Hepatocyte (in vitro differentiated cells): ENCODE measurements at regions not wholly inside any gene's neighbourhood (a gene's known extent, or its start where the extent isn't known, plus 50 kb on each side); places are given as distances from the start of the nearest gene placed in this dataset.

Source experiments
- DNase-seq: peaks from one replicate; pipeline ENCODE4 v3.0.0-alpha.2; 2016; ENCODE audit warnings: low spot score
- H2AFZ ChIP-seq: fragments of 200-600 bp; sonication (generic); 2 replicates; pipeline ENCODE4 v1.6.0; 2016; ENCODE audit warnings: antibody characterized with exemption, mild to moderate bottlenecking
- H3K27ac ChIP-seq: fragments of 200-600 bp; sonication (generic); 2 replicates; pipeline ENCODE4 v1.5.1; 2016; ENCODE audit warnings: mild to moderate bottlenecking
- H3K27me3 ChIP-seq: fragments of 200-600 bp; sonication (generic); 2 replicates; pipeline ENCODE4 v1.6.1; 2016
- H3K36me3 ChIP-seq: fragments of 200-600 bp; sonication (generic); replicated peaks from 2 replicates; pipeline ENCODE4 v1.5.1; 2016; ENCODE audit warnings: low read depth; ENCODE audit not compliant: insufficient read depth
- H3K4me1 ChIP-seq: fragments of 200-600 bp; sonication (generic); 2 replicates; pipeline ENCODE4 v1.5.1; 2016; ENCODE audit warnings: mild to moderate bottlenecking, moderate library complexity; ENCODE audit not compliant: insufficient read depth
- H3K4me2 ChIP-seq: fragments of 200-600 bp; sonication (generic); 2 replicates; pipeline ENCODE4 v1.6.0; 2016
- H3K4me3 ChIP-seq: fragments of 200-600 bp; sonication (generic); 2 replicates; pipeline ENCODE4 v1.5.1; 2016; ENCODE audit warnings: mild to moderate bottlenecking
- H3K79me2 ChIP-seq: fragments of 200-600 bp; sonication (generic); 2 replicates; pipeline ENCODE4 v1.6.0; 2017; ENCODE audit warnings: mild to moderate bottlenecking
- H3K9me2 ChIP-seq: fragments of 200-600 bp; sonication (generic); replicated peaks from 2 replicates; pipeline ENCODE4 v1.6.0; 2017; ENCODE audit warnings: mild to moderate bottlenecking; ENCODE audit not compliant: insufficient read depth
- H3K9me3 ChIP-seq: fragments of 200-600 bp; sonication (generic); 2 replicates; pipeline ENCODE4 v1.5.1; 2016; ENCODE audit warnings: low read depth, mild to moderate bottlenecking
- H4K20me1 ChIP-seq: fragments of 200-600 bp; sonication (generic); 2 replicates; pipeline ENCODE4 v1.6.0; 2016; ENCODE audit warnings: mild to moderate bottlenecking; ENCODE audit not compliant: insufficient read depth, poor library complexity, severe bottlenecking
- EZH2 ChIP-seq: fragments of 200-600 bp; sonication (generic); IDR thresholded peaks from 2 replicates; pipeline ENCODE4 v1.6.1; 2016; ENCODE audit warnings: antibody characterized with exemption, mild to moderate bottlenecking, borderline replicate concordance
- EZH2phosphoT487 ChIP-seq: fragments of 200-600 bp; sonication (generic); IDR thresholded peaks from one replicate; pipeline ENCODE4 v1.6.1; 2018; ENCODE audit warnings: antibody characterized with exemption, mild to moderate bottlenecking, low read depth, moderate library complexity; ENCODE audit not compliant: unreplicated experiment, severe bottlenecking
- WGBS: methylation state at CpG from one replicate; pipeline ENCODE4 v1.1.6; 2016; ENCODE audit warnings: low lambda C conversion rate; ENCODE audit errors: missing lambda C conversion rate; 5-methylcytosine and 5-hydroxymethylcytosine counted together
- TF ChIP-seq, protein P1 (sequence below): fragments of 200-600 bp; sonication (generic); IDR thresholded peaks from 2 replicates; pipeline ENCODE4 v1.5.1; 2016; ENCODE audit warnings: antibody characterized with exemption, mild to moderate bottlenecking; ENCODE audit not compliant: poor library complexity

DNA sequence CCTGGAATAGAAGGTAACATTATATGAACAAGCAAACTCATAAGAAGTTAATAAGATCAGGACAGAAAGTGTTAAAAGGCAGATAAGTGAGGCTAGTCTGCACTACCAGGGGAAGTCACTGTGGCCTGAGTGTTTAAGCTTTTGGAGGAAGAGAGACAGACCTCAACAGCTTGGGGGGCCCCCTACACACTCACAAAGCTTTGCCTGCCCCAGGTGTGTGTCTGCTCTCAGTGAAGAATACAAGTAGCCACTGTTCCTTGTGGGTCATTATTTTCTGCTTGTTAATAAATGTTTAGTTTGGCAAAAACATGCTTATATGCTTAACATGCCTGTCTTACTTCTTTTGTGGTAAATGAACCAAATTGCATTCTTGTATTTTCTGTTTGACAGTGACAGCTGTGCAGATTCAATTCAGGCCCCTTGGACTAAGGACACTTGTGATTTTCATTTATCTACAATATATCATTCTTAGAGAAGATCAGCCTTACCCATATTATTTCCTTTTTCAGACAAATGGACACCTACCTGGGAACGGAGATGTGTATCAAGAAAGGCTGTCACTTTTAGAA is 50.7 kb upstream of the C12orf71 start:
- H3K9me3 ChIP-seq = no peaks in the 10 kb centered on the region
- 90% methylated on average over 1 of the region's 1 CpG for WGBS
- TF ChIP-seq EZH2 = no peak
- TF ChIP-seq, protein P1, sequence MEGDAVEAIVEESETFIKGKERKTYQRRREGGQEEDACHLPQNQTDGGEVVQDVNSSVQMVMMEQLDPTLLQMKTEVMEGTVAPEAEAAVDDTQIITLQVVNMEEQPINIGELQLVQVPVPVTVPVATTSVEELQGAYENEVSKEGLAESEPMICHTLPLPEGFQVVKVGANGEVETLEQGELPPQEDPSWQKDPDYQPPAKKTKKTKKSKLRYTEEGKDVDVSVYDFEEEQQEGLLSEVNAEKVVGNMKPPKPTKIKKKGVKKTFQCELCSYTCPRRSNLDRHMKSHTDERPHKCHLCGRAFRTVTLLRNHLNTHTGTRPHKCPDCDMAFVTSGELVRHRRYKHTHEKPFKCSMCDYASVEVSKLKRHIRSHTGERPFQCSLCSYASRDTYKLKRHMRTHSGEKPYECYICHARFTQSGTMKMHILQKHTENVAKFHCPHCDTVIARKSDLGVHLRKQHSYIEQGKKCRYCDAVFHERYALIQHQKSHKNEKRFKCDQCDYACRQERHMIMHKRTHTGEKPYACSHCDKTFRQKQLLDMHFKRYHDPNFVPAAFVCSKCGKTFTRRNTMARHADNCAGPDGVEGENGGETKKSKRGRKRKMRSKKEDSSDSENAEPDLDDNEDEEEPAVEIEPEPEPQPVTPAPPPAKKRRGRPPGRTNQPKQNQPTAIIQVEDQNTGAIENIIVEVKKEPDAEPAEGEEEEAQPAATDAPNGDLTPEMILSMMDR = no peak
- no peak for TF ChIP-seq EZH2phosphoT487

DNA sequence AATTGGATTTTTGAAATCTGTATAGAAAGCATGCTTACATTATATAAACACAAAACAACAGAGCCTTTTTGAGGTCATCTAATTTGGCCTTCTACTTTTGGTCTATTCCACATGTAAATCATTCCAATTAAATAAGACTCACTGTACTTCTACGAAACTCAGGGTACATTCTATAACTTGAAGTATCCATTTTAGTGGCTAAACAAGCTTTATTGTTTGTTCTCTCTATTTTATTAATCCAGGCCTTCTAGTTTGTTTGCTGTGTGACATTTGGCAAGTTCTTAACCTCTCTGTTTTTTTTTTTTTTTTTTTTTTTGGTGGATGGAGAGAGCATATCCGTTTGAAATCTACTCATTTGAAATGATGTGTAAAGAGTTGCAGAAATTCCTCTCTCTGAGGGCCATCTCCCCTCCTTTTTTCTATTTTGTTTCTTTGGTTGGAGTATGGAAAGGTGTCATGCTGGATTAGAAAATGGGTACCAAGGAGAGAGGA is 58.1 kb upstream of the C12orf71 start:
- no peak for DNase-seq
- Histone ChIP-seq H3K4me1 (no peaks in the 10 kb centered on the region), H4K20me1 (no peaks in the 10 kb centered on the region), H3K9me3 (no peaks in the 10 kb centered on the region), H3K9me2 (no peaks in the 10 kb centered on the region), H2AFZ (no peak overlapping the region), H3K27me3 (no peaks in the 10 kb centered on the region), H3K79me2 (no peaks in the 10 kb centered on the region), H3K36me3 (no peaks in the 10 kb centered on the region), H3K27ac (no peak overlapping the region), H3K4me2 (no peak overlapping the region), H3K4me3 (no peak overlapping the region)
- no peak for TF ChIP-seq EZH2
- TF ChIP-seq, protein P1 = no peak
- no peak for TF ChIP-seq EZH2phosphoT487
- WGBS = 85% methylated on average over 2 of the region's 2 CpGs

More for the DNA sequence above, 50.7 kb upstream of the C12orf71 start:
- Histone ChIP-seq H3K27me3 (no peaks in the 10 kb centered on the region), H3K4me1 (no peaks in the 10 kb centered on the region), H3K9me2 (no peaks in the 10 kb centered on the region), H3K36me3 (no peaks in the 10 kb centered on the region), H4K20me1 (no peaks in the 10 kb centered on the region), H3K27ac (no peak overlapping the region), H3K4me2 (no peak overlapping the region), H3K4me3 (no peak overlapping the region), H2AFZ (no peak overlapping the region), H3K79me2 (no peaks in the 10 kb centered on the region)
- no peak for DNase-seq

DNA sequence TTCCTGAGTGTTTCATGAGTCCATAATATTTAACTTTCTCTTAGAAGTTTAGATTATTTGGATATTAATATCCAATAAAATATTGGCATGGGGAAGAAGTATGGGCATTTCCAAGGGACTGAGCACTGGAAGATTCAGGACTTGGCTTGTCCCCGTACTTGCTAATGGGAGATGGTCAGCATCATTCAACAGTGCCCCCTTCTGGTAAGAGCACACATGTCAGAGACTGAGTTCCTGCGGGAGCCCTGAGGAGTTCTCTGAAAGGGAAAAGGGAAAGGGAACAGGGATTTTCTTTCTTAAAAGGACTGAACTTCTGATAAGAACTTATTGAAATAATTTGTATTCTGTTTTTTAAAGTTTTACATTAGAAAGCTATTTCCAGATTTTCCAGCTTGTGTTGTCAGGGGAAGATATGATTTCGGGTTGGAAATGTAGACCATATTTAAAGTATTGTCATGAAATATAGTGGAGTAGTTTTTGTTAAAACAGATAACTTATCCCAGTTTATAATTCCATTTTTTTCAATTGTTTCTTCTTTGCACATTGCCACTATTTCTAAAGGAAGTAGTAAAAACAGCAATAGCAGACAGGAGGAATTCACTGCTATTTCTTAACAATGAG is 59.8 kb upstream of the C12orf71 start:
- Histone ChIP-seq H3K27ac (no peak overlapping the region), H3K4me3 (no peak overlapping the region), H2AFZ (no peak overlapping the region), H3K79me2 (no peaks in the 10 kb centered on the region), H3K4me2 (no peak overlapping the region), H4K20me1 (no peaks in the 10 kb centered on the region), H3K9me2 (no peaks in the 10 kb centered on the region), H3K36me3 (no peaks in the 10 kb centered on the region), H3K9me3 (no peaks in the 10 kb centered on the region), H3K27me3 (no peaks in the 10 kb centered on the region), H3K4me1 (no peaks in the 10 kb centered on the region)
- peak; percentile 89 for DNase-seq
- no peak for TF ChIP-seq EZH2
- TF ChIP-seq, protein P1 = peak; percentile 83
- WGBS = 30% methylated on average over 3 of the region's 3 CpGs
